Activated CD4-positive, alpha-beta T cell treated with anti-CD3 and anti-CD28 coated beads, Interleukin-10, Interleukin-2, amounts not matched to agents 100 ng/mL and 50 ng/mL, durations not matched to agents 16 hours and 8 hours (primary cell): ENCODE measurements at regions not wholly inside any gene's neighbourhood (a gene's known extent, or its start where the extent isn't known, plus 50 kb on each side); places are given as distances from the start of the nearest gene placed in this dataset.

Experiments used
- DNase-seq: peaks from one replicate; pipeline ENCODE4 v3.0.0-alpha.2; 2020

- DNase-seq: no peak
Observed at GRCh38 chr10:78982726-78983125, 86.0 kb upstream of the ZMIZ1 start.

- DNase-seq: no peak
Observed at GRCh38 chr10:78983608-78984007, 85.2 kb upstream of the ZMIZ1 start.

GRCh38 chr10:78985973-78986818 lies 82.6 kb upstream of the ZMIZ1 start:
- no peak for DNase-seq

- DNase-seq: peak; percentile 65
Observed at GRCh38 chr10:78991187-78991586, 77.6 kb upstream of the ZMIZ1 start.

GRCh38 chr10:78992333-78992732 lies 76.4 kb upstream of the ZMIZ1 start:
- DNase-seq: peak; percentile 50

DNA sequence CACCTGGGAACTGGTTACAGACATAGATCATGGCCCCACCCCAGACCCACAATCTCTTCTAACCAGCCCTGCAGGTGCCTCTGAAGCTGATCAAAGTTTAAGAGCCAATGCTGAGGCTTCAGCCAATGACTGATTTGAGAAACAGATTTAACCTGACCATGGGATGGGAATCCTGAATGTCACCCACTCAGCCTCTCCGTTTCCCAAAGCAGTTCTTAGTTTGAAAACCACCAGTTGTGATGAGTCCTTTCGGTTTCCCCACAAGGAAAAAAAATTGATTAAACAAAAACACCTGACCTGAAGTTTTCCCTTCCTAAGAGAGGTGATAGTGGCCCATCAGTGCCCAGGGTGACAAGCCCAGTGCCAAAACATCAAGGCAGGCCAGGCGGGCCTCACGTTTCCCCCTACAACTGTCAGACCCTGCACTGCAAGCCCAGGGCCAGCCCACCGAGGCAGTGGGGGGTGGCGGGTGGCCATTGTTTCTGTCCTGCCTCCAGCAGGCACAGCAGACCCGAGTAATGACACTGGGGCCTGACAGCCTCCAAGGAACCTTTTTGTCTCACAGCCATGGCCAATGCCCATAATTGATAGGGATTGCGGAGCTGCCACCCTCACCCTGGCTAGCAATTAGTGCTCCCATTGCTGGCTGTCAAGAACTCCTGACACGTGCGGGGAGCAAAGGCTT lies 75.4 kb upstream of the ZMIZ1 start:
- DNase-seq: no peak

GRCh38 chr10:78995987-78996791 lies 72.6 kb upstream of the ZMIZ1 start:
- no peak for DNase-seq

DNA sequence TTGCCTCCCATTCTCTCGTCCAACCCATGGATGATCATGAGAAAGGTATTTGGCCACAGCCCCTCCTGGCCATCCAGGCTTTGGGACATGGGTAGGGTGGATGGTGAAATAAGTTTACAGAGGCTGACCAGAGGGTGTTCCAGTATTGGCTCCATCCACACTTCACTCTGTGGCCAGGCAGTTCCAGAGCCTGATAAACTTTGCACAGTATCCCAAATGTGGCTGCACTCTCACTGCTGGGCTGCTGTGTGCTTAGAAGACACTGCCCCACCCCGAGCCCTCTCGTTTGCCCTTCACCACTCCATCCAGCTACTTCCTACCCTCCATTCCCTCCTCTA lies 72.0 kb upstream of the ZMIZ1 start:
- DNase-seq: no peak

DNA sequence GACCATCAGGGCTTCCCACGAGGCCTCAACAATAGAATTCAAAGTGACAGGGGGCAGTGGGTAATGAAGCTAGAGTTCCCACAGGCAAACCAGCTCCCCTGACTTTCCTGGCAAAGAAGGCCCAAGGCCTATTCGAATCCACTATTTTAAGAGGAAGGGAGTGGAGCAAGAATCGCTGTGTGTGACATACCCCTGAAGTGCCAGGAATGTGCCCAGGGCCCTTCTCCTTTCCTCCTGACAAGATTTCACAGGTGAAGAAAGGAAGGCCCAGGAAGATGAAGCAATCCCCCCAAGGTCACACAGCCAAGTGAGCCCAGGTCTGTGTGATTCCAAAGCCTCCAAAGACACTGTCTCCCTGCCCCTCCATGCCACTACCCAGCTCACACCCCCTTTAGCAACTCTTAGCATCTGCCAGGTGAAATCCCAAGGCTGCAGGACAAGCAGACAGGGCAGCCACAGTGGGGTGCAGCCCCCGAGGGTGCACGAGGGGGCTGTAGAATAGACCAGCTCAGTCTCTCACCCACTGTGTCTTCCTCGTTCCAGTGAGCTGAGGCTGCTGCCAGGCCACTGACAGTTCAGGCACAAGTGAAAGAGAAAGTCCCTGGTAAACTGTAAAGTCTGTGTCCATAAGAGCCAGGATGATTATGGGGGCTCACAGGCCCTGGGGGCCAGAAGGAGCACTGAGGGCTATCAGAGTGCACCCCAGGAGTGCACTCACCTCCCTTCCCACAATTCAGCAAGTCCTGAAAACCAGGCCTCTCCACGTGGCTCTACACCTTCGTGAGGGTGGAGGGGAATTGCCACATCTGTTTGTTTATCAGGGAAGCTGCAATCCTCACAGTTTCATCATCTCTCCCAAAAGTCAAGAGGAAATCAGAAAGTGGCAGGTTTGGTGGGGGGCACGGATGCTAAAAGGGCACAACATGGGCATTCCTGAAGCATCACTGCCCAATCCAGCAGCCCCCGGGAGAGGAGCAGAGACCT lies 70.8 kb upstream of the ZMIZ1 start:
- DNase-seq: no peak

- no peak for DNase-seq
Observed at GRCh38 chr10:79001082-79001885, 67.5 kb upstream of the ZMIZ1 start.

- DNase-seq: no peak
Observed at GRCh38 chr10:79002336-79002735, 66.4 kb upstream of the ZMIZ1 start.

DNA sequence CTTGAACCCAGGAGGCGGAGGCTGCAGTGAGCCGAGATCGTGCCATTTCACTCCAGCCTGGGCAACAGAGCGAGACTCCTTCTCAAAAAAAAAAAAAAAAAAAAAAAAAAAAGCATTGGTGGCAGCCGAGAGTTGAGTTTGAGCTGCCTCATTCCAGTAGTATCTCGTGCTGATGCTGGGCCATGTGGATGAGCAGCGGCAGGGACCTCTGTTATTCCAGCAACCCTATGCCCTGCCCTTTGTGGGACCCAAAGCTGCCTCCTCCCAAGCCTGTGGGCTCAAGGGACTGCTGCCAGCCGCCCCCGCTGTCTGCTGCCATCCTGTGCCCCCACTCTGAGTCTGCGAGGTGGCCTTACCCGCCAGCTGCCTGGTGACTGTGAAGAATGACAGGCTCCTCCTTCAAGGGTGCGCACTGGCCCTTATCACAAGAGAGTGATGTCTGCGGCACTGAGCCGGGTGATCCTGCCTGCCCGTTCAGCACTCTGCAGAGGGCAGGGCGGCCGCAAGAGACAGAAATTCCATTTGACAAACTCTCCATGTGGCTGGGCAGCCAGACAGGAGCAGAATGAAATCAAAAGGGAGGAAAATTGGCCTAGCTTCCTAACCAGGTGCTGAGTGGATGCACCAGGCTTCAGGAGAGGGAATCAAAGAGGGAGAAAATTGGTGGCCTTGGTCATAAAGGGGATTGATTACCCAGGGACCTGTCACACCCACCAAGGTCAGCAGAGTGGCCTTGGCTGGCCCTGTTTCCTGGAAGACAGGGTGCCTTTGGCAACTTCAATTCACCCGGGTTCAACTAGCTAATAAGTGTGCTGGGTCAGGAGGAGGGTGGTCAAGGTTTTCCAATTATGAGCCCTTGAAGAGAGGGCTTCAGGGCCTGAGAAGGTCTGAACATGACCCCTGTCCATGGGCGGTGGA lies 65.3 kb upstream of the ZMIZ1 start:
- no peak for DNase-seq

DNA sequence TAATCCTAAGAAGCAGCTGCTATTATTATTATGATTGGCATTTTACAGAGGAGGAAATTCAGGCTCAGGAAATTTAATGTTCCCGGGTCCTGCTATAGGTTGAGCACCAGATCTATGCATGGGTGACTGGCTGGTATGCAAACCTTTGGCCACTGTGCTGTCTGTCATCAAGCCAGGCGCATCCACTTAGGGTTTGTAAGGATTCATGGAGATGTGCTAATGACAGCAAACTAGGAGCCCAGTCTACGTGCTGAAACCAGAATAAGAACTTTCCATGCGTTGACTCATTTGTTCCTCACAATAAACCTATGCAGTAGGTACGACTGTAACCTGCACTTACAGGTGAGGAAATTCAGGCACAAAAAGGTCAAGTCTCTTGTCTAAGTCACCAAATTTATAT lies 64.5 kb upstream of the ZMIZ1 start:
- DNase-seq: no peak

DNA sequence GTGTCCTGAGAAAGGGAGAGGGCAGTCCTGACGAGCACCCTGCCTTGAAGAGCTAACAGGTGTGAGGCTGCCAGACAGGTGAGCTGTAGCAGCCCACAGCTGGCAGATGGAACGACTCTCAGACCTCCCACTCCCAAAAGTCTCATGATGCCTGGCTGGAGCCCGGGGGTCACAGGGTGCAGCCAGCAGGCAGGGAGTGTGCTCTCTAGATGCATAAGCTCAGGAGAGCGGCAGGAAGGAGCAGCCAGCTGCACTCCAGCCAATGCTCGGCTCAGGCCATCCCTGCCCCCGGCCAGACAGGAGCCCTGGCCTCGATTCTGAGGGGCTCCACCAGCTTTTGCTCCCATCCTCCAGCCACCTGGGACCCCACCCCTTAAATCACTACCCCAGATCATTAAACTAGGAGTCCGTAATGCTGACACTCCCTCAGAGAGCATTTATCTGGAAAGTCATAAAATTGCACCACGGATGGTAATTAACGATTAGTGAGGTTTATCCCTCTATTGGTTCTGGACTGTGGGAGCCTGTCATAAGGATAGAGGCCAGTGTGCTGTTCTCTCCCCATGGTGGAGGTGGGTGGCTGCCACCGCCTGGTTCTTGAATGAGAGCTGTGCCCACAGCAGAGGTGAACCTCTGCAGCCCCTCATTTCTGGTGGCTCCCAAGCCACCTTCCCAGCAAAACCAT lies 63.5 kb upstream of the ZMIZ1 start:
- no peak for DNase-seq

GRCh38 chr10:79007018-79007417 lies 61.7 kb upstream of the ZMIZ1 start:
- no peak for DNase-seq

DNA sequence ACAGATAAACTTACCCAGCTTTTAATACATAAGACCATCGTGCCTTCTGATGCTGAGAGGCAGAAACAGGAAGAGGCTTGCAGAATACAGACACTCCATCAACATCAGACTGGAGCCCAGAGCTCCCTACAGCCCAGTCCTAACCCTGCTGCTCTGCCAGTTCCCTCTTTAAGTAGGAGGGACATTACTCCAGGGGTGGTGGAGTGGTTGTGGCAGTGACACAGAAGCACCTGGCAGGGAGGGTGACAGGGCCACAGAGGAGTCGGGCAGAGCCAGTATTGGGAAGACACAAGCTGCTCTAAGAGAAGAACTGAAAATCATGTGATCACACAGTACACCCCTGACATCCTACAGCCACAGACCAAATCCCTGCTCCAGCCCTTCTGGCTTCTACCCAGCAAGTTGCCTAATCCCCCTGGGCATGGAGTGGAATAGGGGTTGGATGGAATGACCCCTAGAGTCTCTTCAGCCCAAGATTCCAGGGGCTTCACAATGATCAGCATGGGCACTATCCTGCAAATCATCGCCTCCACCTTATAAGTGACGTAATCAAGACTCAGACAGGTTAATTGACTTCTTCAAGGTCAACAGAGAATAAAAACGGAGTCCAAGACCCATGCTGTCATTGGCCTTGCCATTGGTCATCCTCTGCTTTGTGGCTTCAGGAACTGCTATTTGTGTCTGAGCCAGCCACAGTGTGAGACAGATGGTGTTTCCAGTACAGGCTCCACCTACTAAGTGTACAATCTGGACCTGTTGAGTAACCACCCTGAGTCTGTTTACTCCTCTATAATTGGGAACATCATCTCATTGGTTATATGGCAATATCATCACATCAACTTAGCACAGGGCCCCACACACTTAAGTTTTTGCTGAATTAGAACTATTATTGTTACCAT lies 61.1 kb upstream of the ZMIZ1 start:
- no peak for DNase-seq

DNA sequence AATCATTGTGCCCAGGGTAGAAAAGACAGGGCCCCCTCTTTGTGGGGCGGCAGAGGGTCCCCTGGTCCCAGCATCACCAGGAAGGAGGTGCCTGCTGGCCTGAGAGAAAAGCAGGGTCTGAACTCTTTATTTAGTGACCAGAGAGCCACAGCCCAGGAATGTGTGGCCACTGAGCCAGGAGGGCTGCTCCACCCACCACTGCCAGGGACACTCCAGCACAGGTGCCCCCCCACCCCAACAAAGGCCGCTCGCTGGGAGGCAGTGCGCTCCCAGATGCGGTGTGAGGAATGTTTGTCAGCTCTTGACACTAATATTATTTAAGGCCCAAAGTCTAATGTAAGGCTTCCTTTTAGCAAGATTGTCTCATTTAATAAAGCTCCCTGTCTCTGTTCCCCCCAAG lies 59.6 kb upstream of the ZMIZ1 start:
- DNase-seq: no peak

- no peak for DNase-seq
Observed at GRCh38 chr10:79012567-79012966, 56.2 kb upstream of the ZMIZ1 start.
